ENCODE measurements at regions not wholly inside any gene's neighbourhood (a gene's known extent, or its start where the extent isn't known, plus 50 kb on each side); places are given as distances from the start of the nearest gene placed in this dataset.

DNA sequence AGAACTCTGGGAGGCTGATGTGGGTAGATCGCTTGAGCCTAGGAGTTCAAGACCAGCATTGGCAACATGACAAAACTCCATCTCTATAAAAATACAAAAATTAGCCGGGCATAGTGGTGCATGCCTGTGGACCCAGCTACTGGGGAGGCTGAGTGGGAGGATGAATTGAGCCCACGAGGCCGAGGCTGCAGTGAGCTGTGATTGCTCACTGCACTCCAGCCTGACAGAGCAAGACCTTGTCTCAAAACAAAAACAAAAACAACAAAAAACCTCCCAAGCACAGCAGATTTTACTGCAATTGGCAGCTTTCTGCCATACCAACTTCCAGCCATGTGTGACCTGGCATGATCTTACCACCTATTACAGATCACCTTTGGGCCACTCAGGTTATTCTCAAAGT, 57.7 kb upstream of the LRPPRC start:
- no peaks in the 10 kb centered on the region for H3K9me3 ChIP-seq (ENCODE audit: low read length)
- BruUV-seq (replicated peaks), result no TSS peak
- H4K20me1 ChIP-seq (ENCODE audit: insufficient read depth, low read length), result no peaks in the 10 kb centered on the region
- intact Hi-C loops (cut with micrococcal nuclease; ENCODE audit: unreplicated experiment), result no loop called here
- H2AFZ ChIP-seq (ENCODE audit: low read length), result no peak overlapping the region
- no peaks in the 10 kb centered on the region for H3K36me3 ChIP-seq (ENCODE audit: insufficient read depth, low read length)
- no peak overlapping the region for H3K27ac ChIP-seq (ENCODE audit: low read depth, low read length, poor library complexity, severe bottlenecking)
- no peaks in the 10 kb centered on the region for H3K9me2 ChIP-seq (ENCODE audit: insufficient read depth, low read length)
- DNase-seq (ENCODE audit: low spot score), result no peak
- ChIA-PET POLR2A (interaction anchor here (0.6 to 1.1 kb wide), 2 partner anchors 115 to 227 kb away, joined by 3 to 7 read pairs; partner anchors contain the start of gene PPM1B), CTCF (ENCODE audit: unreplicated experiment) (no interaction called here)
- H3K4me1 ChIP-seq (ENCODE audit: insufficient read depth, low read length, poor library complexity, severe bottlenecking), result no peaks in the 10 kb centered on the region
- H3K4me2 ChIP-seq (ENCODE audit: low read length), result no peak overlapping the region
- no peak overlapping the region for H3K4me3 ChIP-seq (ENCODE audit: low read depth, low read length, poor library complexity, severe bottlenecking)
- no peak for TF ChIP-seq EZH2phosphoT487 (IDR thresholded peaks at IDR 0.05; ENCODE audit: borderline replicate concordance, low read depth, low read length)
- TF ChIP-seq, protein P1, sequence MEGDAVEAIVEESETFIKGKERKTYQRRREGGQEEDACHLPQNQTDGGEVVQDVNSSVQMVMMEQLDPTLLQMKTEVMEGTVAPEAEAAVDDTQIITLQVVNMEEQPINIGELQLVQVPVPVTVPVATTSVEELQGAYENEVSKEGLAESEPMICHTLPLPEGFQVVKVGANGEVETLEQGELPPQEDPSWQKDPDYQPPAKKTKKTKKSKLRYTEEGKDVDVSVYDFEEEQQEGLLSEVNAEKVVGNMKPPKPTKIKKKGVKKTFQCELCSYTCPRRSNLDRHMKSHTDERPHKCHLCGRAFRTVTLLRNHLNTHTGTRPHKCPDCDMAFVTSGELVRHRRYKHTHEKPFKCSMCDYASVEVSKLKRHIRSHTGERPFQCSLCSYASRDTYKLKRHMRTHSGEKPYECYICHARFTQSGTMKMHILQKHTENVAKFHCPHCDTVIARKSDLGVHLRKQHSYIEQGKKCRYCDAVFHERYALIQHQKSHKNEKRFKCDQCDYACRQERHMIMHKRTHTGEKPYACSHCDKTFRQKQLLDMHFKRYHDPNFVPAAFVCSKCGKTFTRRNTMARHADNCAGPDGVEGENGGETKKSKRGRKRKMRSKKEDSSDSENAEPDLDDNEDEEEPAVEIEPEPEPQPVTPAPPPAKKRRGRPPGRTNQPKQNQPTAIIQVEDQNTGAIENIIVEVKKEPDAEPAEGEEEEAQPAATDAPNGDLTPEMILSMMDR (conservative IDR thresholded peaks at IDR 0.05; ENCODE audit: low read length), result no peak
- H3K79me2 ChIP-seq (ENCODE audit: insufficient read depth, low read depth, low read length), result no peaks in the 10 kb centered on the region

DNA sequence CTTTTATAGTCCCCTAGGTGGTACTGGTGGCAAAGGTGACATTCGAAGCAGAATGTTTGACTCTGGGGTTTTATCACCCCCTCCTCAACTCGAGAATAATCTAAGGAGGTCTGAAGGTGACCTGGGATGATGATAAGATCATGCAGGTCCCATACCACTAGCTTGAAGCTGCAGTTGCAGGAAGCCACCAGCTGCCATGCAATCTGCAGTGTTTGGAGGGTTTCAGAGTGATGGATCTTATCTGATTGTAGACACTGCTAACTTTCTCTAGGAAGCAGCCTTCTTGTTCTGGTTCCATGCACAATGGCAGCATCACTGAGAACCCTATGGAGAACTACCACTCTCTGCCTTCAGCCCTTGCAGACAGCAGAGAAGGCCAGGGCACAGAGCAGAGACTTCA, 59.4 kb upstream of the LRPPRC start:
- Histone ChIP-seq H3K4me1 (ENCODE audit: insufficient read depth, low read length, poor library complexity, severe bottlenecking) (no peaks in the 10 kb centered on the region), H3K4me2 (ENCODE audit: low read length) (no peak overlapping the region), H3K9me2 (ENCODE audit: insufficient read depth, low read length) (no peaks in the 10 kb centered on the region), H3K9me3 (ENCODE audit: low read length) (no peaks in the 10 kb centered on the region), H3K79me2 (ENCODE audit: insufficient read depth, low read depth, low read length) (no peaks in the 10 kb centered on the region), H4K20me1 (ENCODE audit: insufficient read depth, low read length) (no peaks in the 10 kb centered on the region), H2AFZ (ENCODE audit: low read length) (no peak overlapping the region), H3K4me3 (ENCODE audit: low read depth, low read length, poor library complexity, severe bottlenecking) (no peak overlapping the region), H3K36me3 (ENCODE audit: insufficient read depth, low read length) (no peaks in the 10 kb centered on the region), H3K27ac (ENCODE audit: low read depth, low read length, poor library complexity, severe bottlenecking) (no peak overlapping the region)
- CTCF ChIA-PET (ENCODE audit: unreplicated experiment), result no interaction called here
- TF ChIP-seq, protein P1 (conservative IDR thresholded peaks at IDR 0.05; ENCODE audit: low read length), result no peak
- no peak for TF ChIP-seq EZH2phosphoT487 (IDR thresholded peaks at IDR 0.05; ENCODE audit: borderline replicate concordance, low read depth, low read length)
- POLR2A ChIA-PET, result no interaction called here
- BruUV-seq (replicated peaks), result no TSS peak
- intact Hi-C loops (cut with micrococcal nuclease; ENCODE audit: unreplicated experiment), result no loop called here
- no peak for DNase-seq (ENCODE audit: low spot score)

DNA sequence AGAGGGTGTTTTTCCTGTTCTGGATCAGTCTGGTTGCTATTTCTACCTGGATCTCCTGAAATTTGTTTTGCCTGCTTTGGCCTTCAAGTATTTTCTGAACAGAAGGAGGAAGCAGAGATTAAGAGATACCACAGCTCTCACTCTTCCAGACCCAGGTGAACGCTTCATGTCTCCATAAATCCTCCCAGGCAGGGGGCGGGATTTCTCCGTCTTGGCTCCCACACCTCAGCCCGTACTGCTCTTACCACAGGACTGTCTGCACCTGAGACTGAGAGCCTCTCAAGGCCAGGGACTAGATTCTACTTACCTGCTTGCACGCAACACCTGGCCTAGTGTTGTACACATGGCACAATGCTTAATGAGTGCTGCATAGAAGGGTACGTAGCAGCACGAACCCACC, 59.9 kb upstream of the LRPPRC start:
- no peak overlapping the region for H3K27ac ChIP-seq (ENCODE audit: low read depth, low read length, poor library complexity, severe bottlenecking)
- ChIA-PET POLR2A (interaction anchor here (1.2 kb wide), 1 partner anchor 16 kb away, joined by 3 read pairs; no protein-coding TSS in a partner anchor), CTCF (ENCODE audit: unreplicated experiment) (no interaction called here)
- no peaks in the 10 kb centered on the region for H3K9me3 ChIP-seq (ENCODE audit: low read length)
- no peak overlapping the region for H3K4me2 ChIP-seq (ENCODE audit: low read length)
- no peaks in the 10 kb centered on the region for H4K20me1 ChIP-seq (ENCODE audit: insufficient read depth, low read length)
- intact Hi-C loops (cut with micrococcal nuclease; ENCODE audit: unreplicated experiment), result no loop called here
- no peak for TF ChIP-seq EZH2phosphoT487 (IDR thresholded peaks at IDR 0.05; ENCODE audit: borderline replicate concordance, low read depth, low read length)
- TF ChIP-seq, protein P1 (conservative IDR thresholded peaks at IDR 0.05; ENCODE audit: low read length), result no peak
- H3K4me1 ChIP-seq (ENCODE audit: insufficient read depth, low read length, poor library complexity, severe bottlenecking), result no peaks in the 10 kb centered on the region
- no peak for DNase-seq (ENCODE audit: low spot score)
- no peaks in the 10 kb centered on the region for H3K9me2 ChIP-seq (ENCODE audit: insufficient read depth, low read length)
- no peaks in the 10 kb centered on the region for H3K79me2 ChIP-seq (ENCODE audit: insufficient read depth, low read depth, low read length)
- H2AFZ ChIP-seq (ENCODE audit: low read length), result no peak overlapping the region
- no TSS peak for BruUV-seq (replicated peaks)
- no peak overlapping the region for H3K4me3 ChIP-seq (ENCODE audit: low read depth, low read length, poor library complexity, severe bottlenecking)
- H3K36me3 ChIP-seq (ENCODE audit: insufficient read depth, low read length), result no peaks in the 10 kb centered on the region

Data from OCI-LY7 (cell line).